T-helper 17 cell (primary cell): ENCODE measurements at regions not wholly inside any gene's neighbourhood (a gene's known extent, or its start where the extent isn't known, plus 50 kb on each side); places are given as distances from the start of the nearest gene placed in this dataset.
A peak's percentile ranks its signal among the peaks of the same experiment; 100 is the strongest.

Experiments used
- ATAC-seq: fragments of 150-1000 bp; cut with Tn5 transposase; 2 replicates; pipeline ENCODE4 v1.10.0; 2021; ENCODE audit warnings: mild to moderate bottlenecking, moderate library complexity
- DNase-seq, 3 donors: peaks; one replicate each; pipeline versions ENCODE4 v3.0.0 to v3.0.0-alpha.2; 2020 to 2021
- H3K9me3 ChIP-seq: one replicate; pipeline ENCODE4 v1.7.0; 2013; ENCODE audit warnings: low read length, mild to moderate bottlenecking; ENCODE audit not compliant: control insufficient read depth, poor library complexity, severe bottlenecking
- H3K27ac Mint-ChIP-seq: one replicate; pipeline ENCODE4 v1.8.0; 2022; ENCODE audit warnings: mild to moderate bottlenecking, moderate library complexity, mixed read lengths
- H3K27me3 Mint-ChIP-seq: one replicate; pipeline ENCODE4 v1.8.0; 2022; ENCODE audit warnings: mixed read lengths
- H3K36me3 Mint-ChIP-seq: one replicate; pipeline ENCODE4 v1.8.0; 2022; ENCODE audit warnings: low read depth, mixed read lengths
- H3K4me1 Mint-ChIP-seq: one replicate; pipeline ENCODE4 v1.8.0; 2022; ENCODE audit warnings: mild to moderate bottlenecking, mixed read lengths
- H3K4me3 Mint-ChIP-seq: one replicate; pipeline ENCODE4 v1.8.0; 2022; ENCODE audit warnings: mild to moderate bottlenecking, moderate library complexity, mixed read lengths

DNA sequence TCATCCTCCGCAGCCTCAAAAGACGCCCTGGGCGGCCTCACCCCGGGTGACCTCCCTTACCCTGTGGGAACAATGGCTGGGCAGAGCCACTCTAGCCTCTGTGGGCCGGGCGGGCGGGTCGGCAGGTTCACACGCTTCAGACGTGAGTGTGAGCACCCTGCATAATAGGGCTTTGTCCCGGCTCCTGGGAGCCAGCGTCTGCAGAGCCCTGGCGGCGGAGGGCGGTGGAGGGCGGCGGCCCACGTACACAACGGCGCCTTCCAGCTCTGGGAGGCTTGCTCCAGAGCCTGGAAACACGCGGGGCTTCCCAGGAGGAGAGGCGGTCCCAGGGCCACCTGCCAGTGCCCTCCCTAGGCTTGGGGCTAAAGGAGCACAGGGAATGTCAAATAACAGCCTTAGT, 205.6 kb downstream of the BCL11B start:
- ATAC-seq (no peak), DNase-seq (no peak)
- Mint-ChIP-seq H3K4me1 (peaks cover 3% of the 10 kb centered on the region), H3K27ac (no peak overlapping the region), H3K4me3 (no peak overlapping the region), H3K36me3 (peaks cover 3% of the 10 kb centered on the region), H3K27me3 (no peaks in the 10 kb centered on the region)
- H3K9me3 ChIP-seq = no peaks in the 10 kb centered on the region

DNA sequence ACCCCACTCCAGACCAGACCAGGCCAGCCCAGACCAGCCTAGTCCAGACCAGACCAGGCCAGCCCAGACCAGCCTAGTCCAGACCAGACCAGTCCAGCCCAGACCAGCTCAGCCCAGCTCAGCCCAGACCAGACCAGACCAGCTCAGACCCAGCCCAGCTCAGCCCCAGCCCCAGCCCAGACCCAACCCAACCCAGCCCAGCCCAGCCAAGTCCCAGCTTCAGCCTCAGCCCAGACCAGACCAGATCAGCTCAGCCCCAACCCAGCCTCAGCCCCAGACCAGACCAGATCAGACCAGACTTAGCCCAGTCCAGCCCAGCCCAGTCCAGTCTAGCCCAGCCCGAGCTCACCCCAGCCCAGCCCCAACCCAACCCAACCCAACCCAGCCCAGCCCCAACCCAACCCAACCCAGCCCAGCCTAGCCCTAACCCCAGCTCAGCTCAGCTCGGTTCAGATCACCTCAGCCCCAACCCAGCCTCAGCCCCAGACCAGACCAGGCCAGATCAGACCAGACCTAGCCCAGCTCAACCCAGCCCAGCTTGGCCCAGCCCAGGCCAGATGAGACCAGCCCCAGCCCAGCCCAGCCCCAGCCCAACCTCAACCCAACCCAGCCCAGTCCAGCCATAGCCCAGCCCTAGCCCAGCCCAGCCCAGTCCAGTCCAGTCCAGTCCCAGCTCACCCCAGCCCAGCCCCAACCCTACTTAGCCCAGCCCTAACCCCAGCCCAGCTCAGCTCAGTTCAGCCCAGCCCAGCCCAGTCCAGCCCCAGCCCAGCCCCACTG, 204.7 kb downstream of the BCL11B start:
- DNase-seq (no peak), ATAC-seq (no peak)
- no peak overlapping the region for H3K27ac Mint-ChIP-seq
- no peak overlapping the region for H3K4me3 Mint-ChIP-seq
- peaks cover 3% of the 10 kb centered on the region for H3K36me3 Mint-ChIP-seq
- no peaks in the 10 kb centered on the region for H3K9me3 ChIP-seq
- H3K4me1 Mint-ChIP-seq = peaks cover 3% of the 10 kb centered on the region
- H3K27me3 Mint-ChIP-seq = no peaks in the 10 kb centered on the region

DNA sequence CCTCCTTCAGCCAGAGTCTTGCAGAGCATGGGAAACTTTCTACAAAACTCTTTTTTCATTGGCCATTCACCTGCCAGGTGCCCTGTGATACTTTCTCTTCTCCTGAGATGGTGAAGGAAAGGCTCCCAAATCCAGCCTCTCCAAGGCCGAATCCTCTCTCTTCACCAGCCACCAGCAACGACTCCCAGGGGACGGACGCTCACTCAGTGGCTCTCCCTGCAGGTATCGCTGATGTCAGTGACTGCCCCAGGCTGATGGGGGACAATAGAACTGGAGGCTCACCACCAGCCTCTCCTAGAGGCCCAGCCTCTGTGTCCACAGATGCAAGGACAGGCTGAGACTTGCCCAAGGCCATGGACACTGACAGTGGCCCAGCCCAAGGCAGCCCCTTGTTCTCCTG, 204.1 kb downstream of the BCL11B start:
- ATAC-seq (no peak), DNase-seq (no peak)
- peaks cover 3% of the 10 kb centered on the region for H3K4me1 Mint-ChIP-seq
- H3K27ac Mint-ChIP-seq = no peak overlapping the region
- no peaks in the 10 kb centered on the region for H3K9me3 ChIP-seq
- H3K36me3 Mint-ChIP-seq = peaks cover 3% of the 10 kb centered on the region
- H3K4me3 Mint-ChIP-seq = no peak overlapping the region
- no peaks in the 10 kb centered on the region for H3K27me3 Mint-ChIP-seq

DNA sequence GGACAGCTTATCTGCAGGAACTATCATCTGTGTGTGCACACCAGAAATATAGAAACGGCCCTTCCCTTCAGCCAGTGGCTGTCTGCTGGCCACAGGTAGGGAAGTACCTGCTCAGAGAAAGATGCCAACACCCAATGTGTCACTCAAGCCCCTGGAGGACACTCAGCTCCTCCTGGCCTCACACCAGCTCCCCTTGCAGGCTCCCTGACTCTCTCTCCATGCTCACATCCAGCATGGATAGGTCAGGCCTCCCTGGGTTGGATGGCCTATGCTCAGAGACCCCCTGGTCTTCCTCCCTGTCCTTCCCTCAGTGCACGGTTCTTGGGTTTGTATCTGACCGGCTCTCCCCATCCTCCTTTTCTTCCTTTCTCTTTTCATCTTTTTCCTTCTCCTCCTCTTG, 202.1 kb downstream of the BCL11B start:
- Mint-ChIP-seq H3K4me3 (no peak overlapping the region), H3K27me3 (no peaks in the 10 kb centered on the region)

DNA sequence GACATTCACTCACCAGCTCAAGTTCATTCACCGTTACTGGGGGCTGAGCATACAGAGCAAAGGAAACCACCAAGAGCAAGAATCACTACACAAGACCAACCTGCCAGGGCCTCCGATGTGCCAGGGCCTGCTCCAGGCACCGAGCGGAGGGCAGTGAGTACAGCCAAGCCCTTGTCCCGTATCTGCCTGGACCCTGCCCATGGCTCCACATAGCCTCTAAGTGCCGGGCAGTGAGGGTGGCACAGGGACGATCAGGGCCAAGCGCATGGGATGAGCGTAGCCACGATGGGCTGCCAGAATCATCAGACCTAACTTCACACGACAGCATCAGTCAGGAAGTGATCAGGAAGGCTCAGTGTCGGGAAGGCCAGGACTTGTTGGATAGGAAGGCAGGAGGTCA, 199.6 kb downstream of the BCL11B start:
- H3K36me3 Mint-ChIP-seq = peaks cover 6% of the 10 kb centered on the region
- no peaks in the 10 kb centered on the region for H3K9me3 ChIP-seq
- H3K4me3 Mint-ChIP-seq = no peak overlapping the region
- ATAC-seq = no peak
- H3K27me3 Mint-ChIP-seq = no peaks in the 10 kb centered on the region
- DNase-seq = no peak
- H3K4me1 Mint-ChIP-seq = peaks cover 3% of the 10 kb centered on the region
- no peak overlapping the region for H3K27ac Mint-ChIP-seq

More for the DNA sequence above, 202.1 kb downstream of the BCL11B start:
- no peak for DNase-seq
- peaks cover 3% of the 10 kb centered on the region for H3K4me1 Mint-ChIP-seq
- no peak overlapping the region for H3K27ac Mint-ChIP-seq
- peaks cover 3% of the 10 kb centered on the region for H3K36me3 Mint-ChIP-seq
- no peak for ATAC-seq
- H3K9me3 ChIP-seq = no peaks in the 10 kb centered on the region

DNA sequence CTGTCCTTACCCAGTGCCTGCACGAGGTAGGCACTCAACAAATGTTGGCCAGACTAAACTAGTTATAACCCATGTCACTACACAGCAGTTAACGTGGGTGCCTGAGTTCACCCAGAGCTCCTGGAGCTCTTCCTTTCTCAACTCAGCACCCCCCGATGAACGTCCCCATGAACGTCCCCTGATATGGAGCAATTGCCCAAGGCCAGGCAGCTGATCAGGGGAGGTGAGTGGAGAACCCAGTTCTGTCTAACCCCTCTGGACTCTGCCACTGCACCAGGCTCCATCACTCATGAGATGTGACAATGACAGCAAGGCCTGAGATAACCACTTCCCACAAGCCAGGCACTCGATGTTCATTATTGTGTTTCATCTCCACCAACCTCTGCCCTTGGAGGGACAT, 199.0 kb downstream of the BCL11B start:
- ATAC-seq = no peak
- Mint-ChIP-seq H3K4me1 (peaks cover 3% of the 10 kb centered on the region), H3K4me3 (no peak overlapping the region), H3K27me3 (no peaks in the 10 kb centered on the region), H3K36me3 (peaks cover 6% of the 10 kb centered on the region), H3K27ac (no peak overlapping the region)
- no peaks in the 10 kb centered on the region for H3K9me3 ChIP-seq
- no peak for DNase-seq

DNA sequence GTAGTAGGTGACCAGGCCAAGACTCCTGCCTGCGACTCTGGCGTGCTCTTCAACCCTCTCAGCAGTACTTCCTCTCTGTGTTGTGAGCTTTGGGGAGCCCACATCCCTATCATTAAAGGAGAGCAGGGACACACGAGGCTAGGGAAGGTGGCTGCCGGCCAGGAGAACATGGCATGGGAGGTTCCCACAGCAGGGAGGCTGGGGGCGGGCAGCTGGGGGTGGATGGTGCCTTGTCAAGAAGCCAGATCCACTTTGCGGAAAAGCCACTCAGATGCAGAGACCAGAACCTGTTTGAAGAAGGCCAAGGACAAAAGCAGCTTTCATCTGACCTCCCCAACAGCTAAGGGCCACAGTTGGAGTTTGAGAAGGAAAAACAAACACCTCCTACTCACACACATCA, 198.6 kb downstream of the BCL11B start:
- no peak for ATAC-seq
- H3K4me1 Mint-ChIP-seq = peaks cover 4% of the 10 kb centered on the region
- no peak for DNase-seq
- no peak overlapping the region for H3K4me3 Mint-ChIP-seq
- H3K27ac Mint-ChIP-seq = no peak overlapping the region
- no peaks in the 10 kb centered on the region for H3K27me3 Mint-ChIP-seq
- H3K36me3 Mint-ChIP-seq = peaks cover 6% of the 10 kb centered on the region
- H3K9me3 ChIP-seq = no peaks in the 10 kb centered on the region

DNA sequence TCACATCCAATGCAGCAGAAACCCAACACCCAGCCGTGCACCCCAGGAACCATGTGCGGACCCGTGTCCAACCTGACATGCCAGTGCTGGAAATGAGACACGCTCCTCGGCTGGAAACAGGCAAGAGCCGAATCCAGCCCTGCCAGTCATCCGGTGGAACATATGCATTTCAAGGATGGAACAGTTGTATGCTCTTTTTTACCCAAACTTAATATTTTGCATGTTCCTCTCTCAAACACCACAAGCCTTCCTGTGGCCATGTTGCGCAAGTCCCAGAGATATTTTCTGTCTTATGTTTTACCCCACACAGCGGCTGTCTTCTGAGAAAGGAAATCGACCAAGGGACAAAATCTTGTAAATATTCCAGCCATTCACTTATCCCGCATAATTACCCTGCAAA, 196.9 kb downstream of the BCL11B start:
- no peaks in the 10 kb centered on the region for H3K9me3 ChIP-seq
- DNase-seq (no peak), ATAC-seq (no peak)
- H3K36me3 Mint-ChIP-seq = peaks cover 5% of the 10 kb centered on the region
- H3K4me1 Mint-ChIP-seq = peaks cover 5% of the 10 kb centered on the region
- no peak overlapping the region for H3K4me3 Mint-ChIP-seq
- no peaks in the 10 kb centered on the region for H3K27me3 Mint-ChIP-seq
- no peak overlapping the region for H3K27ac Mint-ChIP-seq

DNA sequence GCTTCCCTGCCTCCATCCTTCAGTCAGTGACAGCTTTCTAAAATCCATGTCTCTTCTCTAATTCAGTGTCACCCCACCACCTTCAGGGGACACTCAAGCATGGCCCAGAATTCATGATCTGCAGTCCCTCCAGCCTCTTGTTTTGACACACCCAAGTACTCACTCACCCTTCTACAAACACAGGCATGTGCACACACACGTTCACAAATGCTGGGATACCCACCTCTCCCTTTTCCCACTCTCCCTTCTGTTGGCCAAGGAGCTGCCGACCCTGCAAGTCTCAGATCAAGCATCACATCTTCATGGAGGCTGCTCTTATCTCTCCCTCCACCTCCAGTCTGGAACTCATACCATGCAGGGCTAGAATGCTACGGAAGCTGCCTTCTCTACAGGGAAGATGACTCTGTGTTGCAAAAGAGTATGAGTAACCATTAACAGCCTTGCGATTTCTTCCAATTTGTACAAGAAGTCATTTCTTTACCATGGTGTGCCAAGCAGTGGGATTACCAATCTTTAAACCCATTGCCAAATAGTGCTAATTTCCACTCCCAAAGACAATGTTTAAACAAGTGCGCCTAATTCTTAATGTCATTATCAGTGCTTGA, 196.1 kb downstream of the BCL11B start:
- H3K9me3 ChIP-seq = no peaks in the 10 kb centered on the region
- H3K4me1 Mint-ChIP-seq = peaks cover 3% of the 10 kb centered on the region
- no peaks in the 10 kb centered on the region for H3K27me3 Mint-ChIP-seq
- peaks cover 3% of the 10 kb centered on the region for H3K36me3 Mint-ChIP-seq
- H3K4me3 Mint-ChIP-seq = no peak overlapping the region
- ATAC-seq = no peak
- no peak for DNase-seq
- no peak overlapping the region for H3K27ac Mint-ChIP-seq

DNA sequence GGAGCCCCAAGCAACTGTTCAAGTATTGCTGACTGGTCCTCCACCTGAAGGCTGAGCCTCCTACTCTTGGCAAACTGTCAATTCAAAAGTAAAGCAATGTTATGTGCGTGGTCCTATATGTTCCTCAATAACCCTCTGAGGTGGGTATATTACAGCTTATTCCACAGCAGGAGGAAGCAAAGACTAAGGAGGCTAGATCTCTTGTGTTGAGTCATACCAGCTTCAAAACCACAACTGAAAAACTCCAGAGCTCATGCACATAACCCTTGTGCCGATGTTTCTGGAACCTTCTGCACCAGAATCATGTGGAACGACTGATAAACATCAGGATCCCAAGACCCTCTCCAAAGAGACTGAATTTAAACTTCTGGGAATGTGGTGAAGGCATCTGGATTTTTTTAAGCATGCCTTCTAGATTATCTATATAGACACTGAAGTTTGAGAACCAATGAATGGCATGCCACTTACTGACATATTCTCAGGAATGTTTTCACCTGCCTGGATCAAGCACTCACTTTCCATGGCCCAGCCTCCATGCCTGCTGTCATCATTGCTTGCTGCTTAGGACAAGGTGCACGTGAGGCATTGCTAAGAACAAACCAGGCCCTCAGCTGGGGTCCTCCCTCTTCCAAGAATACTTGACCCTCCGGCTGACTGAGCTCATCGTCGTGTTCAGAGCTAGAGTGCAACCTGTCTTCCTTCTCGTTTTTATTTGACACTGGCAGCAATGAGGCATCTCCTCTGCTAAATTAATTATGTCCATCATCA, 194.7 kb downstream of the BCL11B start:
- Mint-ChIP-seq H3K27me3 (no peaks in the 10 kb centered on the region), H3K4me1 (peaks cover 3% of the 10 kb centered on the region), H3K27ac (peak overlapping the region; percentile 5), H3K36me3 (peaks cover 3% of the 10 kb centered on the region), H3K4me3 (no peak overlapping the region)
- no peak for ATAC-seq
- no peaks in the 10 kb centered on the region for H3K9me3 ChIP-seq
- no peak for DNase-seq

DNA sequence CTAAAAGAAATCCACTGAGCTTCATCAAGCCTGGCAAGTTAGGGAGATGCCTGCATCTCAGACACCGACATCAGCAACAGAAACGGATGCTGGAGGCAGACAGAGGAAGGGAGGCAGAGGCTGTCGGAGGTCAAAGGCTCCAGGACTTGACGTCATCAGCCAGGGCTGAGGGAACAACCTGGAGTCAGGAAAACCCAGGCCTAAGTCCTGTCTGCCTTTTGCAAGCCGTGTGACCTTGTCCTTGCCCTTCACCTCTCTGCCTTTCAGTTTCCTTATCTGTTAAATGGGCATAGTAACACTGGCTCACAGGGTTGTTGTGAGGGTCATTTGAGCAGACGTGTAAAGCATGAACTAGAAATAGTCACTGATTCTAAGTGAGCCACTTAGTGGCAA, 194.2 kb downstream of the BCL11B start:
- no peaks in the 10 kb centered on the region for H3K27me3 Mint-ChIP-seq
- H3K4me1 Mint-ChIP-seq = peaks cover 3% of the 10 kb centered on the region
- ATAC-seq = no peak
- H3K9me3 ChIP-seq = no peaks in the 10 kb centered on the region
- H3K27ac Mint-ChIP-seq = peak overlapping the region; percentile 5
- H3K36me3 Mint-ChIP-seq = peaks cover 3% of the 10 kb centered on the region
- DNase-seq = no peak
- H3K4me3 Mint-ChIP-seq = no peak overlapping the region

DNA sequence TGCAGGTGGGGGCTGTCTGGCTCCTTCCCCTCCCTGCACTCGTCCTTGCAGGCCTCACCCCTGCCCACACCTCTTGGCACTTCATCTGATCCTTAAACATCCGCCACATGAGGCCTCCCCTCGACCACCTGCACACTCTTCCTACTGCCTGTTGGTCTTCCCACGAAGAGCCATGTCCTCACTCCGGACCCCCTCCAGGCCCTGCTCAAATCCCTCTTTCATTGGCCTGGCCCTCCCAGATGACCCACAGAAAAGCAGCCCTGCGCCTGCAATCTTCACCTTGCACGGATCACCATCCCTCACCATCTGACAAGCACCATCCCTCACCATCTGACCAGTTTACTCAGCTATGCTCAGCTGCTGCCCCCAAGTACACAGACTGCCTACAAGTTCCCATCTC, 193.6 kb downstream of the BCL11B start:
- DNase-seq = no peak

DNA sequence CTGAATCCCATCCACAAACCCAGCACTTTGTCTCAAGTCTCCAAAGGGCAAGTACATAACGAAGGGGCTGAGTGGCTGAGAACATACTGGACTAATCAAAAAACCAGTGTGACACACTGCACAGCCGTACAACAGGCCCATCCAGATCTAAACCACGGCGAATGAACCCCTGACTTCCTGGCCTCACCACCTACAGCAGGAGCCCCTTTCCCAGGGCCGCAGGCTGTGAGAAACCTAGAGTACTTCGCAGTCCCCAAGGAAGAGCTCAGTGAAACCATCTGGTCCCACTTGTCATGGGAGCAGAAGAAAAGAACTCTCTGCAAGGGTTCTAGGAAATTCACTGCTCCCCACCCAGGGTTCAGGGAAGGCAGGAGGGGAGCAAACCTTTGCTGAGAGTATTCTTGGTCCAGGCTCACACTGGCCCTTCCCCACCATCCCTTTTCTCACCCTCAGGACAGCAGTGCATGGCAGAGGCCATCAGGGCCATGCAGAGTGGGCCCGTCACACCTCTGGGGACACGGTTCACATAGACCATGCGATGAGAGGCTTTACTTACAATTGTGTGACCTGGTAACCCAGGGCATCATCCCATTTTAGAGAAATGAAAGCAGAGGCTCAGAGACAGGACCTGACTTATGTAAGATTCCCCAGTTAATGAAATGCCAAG, 192.8 kb downstream of the BCL11B start:
- Mint-ChIP-seq H3K4me1 (peaks cover 3% of the 10 kb centered on the region), H3K4me3 (no peak overlapping the region), H3K36me3 (peaks cover 7% of the 10 kb centered on the region), H3K27me3 (no peaks in the 10 kb centered on the region), H3K27ac (no peak overlapping the region)
- DNase-seq = no peak
- ATAC-seq = no peak
- H3K9me3 ChIP-seq = no peaks in the 10 kb centered on the region

More for the DNA sequence above, 193.6 kb downstream of the BCL11B start:
- peaks cover 5% of the 10 kb centered on the region for H3K36me3 Mint-ChIP-seq
- no peak overlapping the region for H3K27ac Mint-ChIP-seq
- H3K27me3 Mint-ChIP-seq = no peaks in the 10 kb centered on the region
- no peaks in the 10 kb centered on the region for H3K9me3 ChIP-seq
- no peak for ATAC-seq
- H3K4me3 Mint-ChIP-seq = no peak overlapping the region
- peaks cover 3% of the 10 kb centered on the region for H3K4me1 Mint-ChIP-seq
